ENCODE measurements at regions not wholly inside any gene's neighbourhood (a gene's known extent, or its start where the extent isn't known, plus 50 kb on each side); places are given as distances from the start of the nearest gene placed in this dataset.

DNA sequence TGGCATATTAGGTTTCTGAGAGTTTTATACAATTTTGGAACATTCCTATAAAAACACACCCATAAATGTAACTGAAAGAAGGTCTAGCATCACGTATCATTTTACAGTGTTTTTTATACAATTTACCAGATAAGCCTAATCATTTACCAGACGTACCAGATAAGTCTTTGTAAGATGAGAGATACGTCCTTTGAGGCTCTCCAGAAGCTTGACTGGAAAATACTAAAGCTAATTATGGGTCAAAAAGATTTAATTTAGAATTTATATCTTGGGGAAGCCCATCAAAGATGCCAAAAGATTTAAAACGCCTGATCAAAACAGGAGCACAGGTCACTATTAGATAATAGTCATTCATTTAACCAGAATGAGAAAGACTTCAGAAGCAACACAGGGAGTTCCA, 55.0 kb downstream of the RGS12 start:
- no peak for TF ChIP-seq POLR2A (IDR thresholded peaks at IDR 0.05)
- TF ChIP-seq, protein P1, sequence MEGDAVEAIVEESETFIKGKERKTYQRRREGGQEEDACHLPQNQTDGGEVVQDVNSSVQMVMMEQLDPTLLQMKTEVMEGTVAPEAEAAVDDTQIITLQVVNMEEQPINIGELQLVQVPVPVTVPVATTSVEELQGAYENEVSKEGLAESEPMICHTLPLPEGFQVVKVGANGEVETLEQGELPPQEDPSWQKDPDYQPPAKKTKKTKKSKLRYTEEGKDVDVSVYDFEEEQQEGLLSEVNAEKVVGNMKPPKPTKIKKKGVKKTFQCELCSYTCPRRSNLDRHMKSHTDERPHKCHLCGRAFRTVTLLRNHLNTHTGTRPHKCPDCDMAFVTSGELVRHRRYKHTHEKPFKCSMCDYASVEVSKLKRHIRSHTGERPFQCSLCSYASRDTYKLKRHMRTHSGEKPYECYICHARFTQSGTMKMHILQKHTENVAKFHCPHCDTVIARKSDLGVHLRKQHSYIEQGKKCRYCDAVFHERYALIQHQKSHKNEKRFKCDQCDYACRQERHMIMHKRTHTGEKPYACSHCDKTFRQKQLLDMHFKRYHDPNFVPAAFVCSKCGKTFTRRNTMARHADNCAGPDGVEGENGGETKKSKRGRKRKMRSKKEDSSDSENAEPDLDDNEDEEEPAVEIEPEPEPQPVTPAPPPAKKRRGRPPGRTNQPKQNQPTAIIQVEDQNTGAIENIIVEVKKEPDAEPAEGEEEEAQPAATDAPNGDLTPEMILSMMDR (IDR thresholded peaks at IDR 0.05), result no peak

Data from right lobe of liver (tissue), 4 donors.